BE2C (cell line): ENCODE measurements at regions not wholly inside any gene's neighbourhood (a gene's known extent, or its start where the extent isn't known, plus 50 kb on each side); places are given as distances from the start of the nearest gene placed in this dataset.

Source experiments
- DNase-seq: peaks from one replicate; pipeline ENCODE4 v3.0.0-alpha.2; 2020
- H3K27me3 ChIP-seq: fragments of 250-450 bp; sonication (Bioruptor Pico); 2 replicates; pipeline ENCODE4 v1.5.1; 2020; ENCODE audit warnings: mild to moderate bottlenecking
- H3K36me3 ChIP-seq: fragments of 250-450 bp; sonication (Bioruptor Pico); 2 replicates; pipeline ENCODE4 v1.5.1; 2020; ENCODE audit warnings: mild to moderate bottlenecking
- H3K4me1 ChIP-seq: fragments of 250-450 bp; sonication (Bioruptor Pico); 2 replicates; pipeline ENCODE4 v1.5.1; 2020
- H3K4me3 ChIP-seq: 2 replicates; pipeline ENCODE4 v1.5.1; 2011; ENCODE audit warnings: low read depth, low read length
- H3K9me3 ChIP-seq: fragments of 250-450 bp; sonication (Bioruptor Pico); 2 replicates; pipeline ENCODE4 v1.5.1; 2020
- CTCF ChIP-seq: IDR thresholded peaks from 2 replicates; pipeline ENCODE4 v1.5.1; 2012; ENCODE audit warnings: mild to moderate bottlenecking, low read depth, low read length

- Histone ChIP-seq H3K4me1 (no peaks in the 10 kb centered on the region), H3K9me3 (no peaks in the 10 kb centered on the region), H3K27me3 (no peaks in the 10 kb centered on the region), H3K36me3 (no peaks in the 10 kb centered on the region), H3K4me3 (no peak overlapping the region)
- no peak for TF ChIP-seq CTCF
- no peak for DNase-seq
Measured at GRCh38 chr1:80755944-80756343, 1044.8 kb upstream of the ADGRL2 start.

GRCh38 chr1:80751204-80751603 lies 1049.5 kb upstream of the ADGRL2 start:
- Histone ChIP-seq H3K4me1 (no peaks in the 10 kb centered on the region), H3K27me3 (no peaks in the 10 kb centered on the region), H3K36me3 (no peaks in the 10 kb centered on the region), H3K4me3 (no peak overlapping the region), H3K9me3 (no peaks in the 10 kb centered on the region)
- no peak for DNase-seq
- TF ChIP-seq CTCF: no peak

- no peaks in the 10 kb centered on the region for H3K9me3 ChIP-seq
- no peak overlapping the region for H3K4me3 ChIP-seq
- no peaks in the 10 kb centered on the region for H3K4me1 ChIP-seq
- no peaks in the 10 kb centered on the region for H3K36me3 ChIP-seq
- DNase-seq: no peak
- H3K27me3 ChIP-seq: no peaks in the 10 kb centered on the region
- no peak for TF ChIP-seq CTCF
Measured at GRCh38 chr1:80731241-80731894, 1069.4 kb upstream of the ADGRL2 start.

GRCh38 chr1:80722611-80723010 lies 1078.1 kb upstream of the ADGRL2 start:
- H3K9me3 ChIP-seq: no peaks in the 10 kb centered on the region
- H3K4me3 ChIP-seq: no peak overlapping the region
- TF ChIP-seq CTCF: no peak
- no peaks in the 10 kb centered on the region for H3K27me3 ChIP-seq
- no peaks in the 10 kb centered on the region for H3K36me3 ChIP-seq
- H3K4me1 ChIP-seq: no peaks in the 10 kb centered on the region
- no peak for DNase-seq

GRCh38 chr1:80706526-80706925 lies 1094.2 kb upstream of the ADGRL2 start:
- no peaks in the 10 kb centered on the region for H3K36me3 ChIP-seq
- H3K9me3 ChIP-seq: no peaks in the 10 kb centered on the region
- no peak for DNase-seq
- H3K4me3 ChIP-seq: no peak overlapping the region
- H3K27me3 ChIP-seq: no peaks in the 10 kb centered on the region
- no peaks in the 10 kb centered on the region for H3K4me1 ChIP-seq
- TF ChIP-seq CTCF: no peak

- Histone ChIP-seq H3K4me1 (no peaks in the 10 kb centered on the region), H3K9me3 (no peaks in the 10 kb centered on the region), H3K4me3 (no peak overlapping the region), H3K36me3 (no peaks in the 10 kb centered on the region), H3K27me3 (no peaks in the 10 kb centered on the region)
- TF ChIP-seq CTCF: no peak
- DNase-seq: no peak
Measured at GRCh38 chr1:80678438-80678837, 1122.3 kb upstream of the ADGRL2 start.
